CD4-positive, alpha-beta T cell treated with Interleukin-6 for 4 hours (primary cell): ENCODE measurements at regions not wholly inside any gene's neighbourhood (a gene's known extent, or its start where the extent isn't known, plus 50 kb on each side); places are given as distances from the start of the nearest gene placed in this dataset.

Experiments used
- DNase-seq: peaks from one replicate; pipeline ENCODE4 v3.0.0-alpha.2; 2020; ENCODE audit warnings: mixed read lengths

DNA sequence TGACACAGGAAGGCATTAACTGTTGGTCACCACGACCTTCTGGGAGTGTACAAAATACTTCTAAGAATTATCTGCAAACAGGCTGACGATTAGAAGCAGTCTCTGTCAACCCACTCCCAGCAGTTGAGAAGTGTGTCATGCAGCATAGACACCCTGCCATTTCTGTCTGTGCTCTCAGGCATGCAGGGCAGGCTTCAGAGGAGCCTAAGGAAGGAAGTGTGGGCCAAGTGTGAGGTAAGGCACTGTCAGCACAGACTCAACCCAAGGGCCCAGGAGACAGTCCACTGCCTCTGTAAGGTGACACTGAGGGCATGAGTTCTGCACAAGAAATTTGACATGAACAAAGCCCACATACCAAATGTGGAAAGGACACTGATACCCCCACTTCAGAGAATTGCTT, 109.0 kb upstream of the VIPR2 start:
- no peak for DNase-seq

GRCh38 chr7:159250471-159250870, 105.8 kb upstream of the VIPR2 start:
- DNase-seq, result no peak

GRCh38 chr7:159249671-159250070, 105.0 kb upstream of the VIPR2 start:
- no peak for DNase-seq

- no peak for DNase-seq
These were observed 103.2 kb upstream of the VIPR2 start for GRCh38 chr7:159247910-159248309.

- no peak for DNase-seq
These were observed 102.2 kb upstream of the VIPR2 start for GRCh38 chr7:159246702-159247480.

DNA sequence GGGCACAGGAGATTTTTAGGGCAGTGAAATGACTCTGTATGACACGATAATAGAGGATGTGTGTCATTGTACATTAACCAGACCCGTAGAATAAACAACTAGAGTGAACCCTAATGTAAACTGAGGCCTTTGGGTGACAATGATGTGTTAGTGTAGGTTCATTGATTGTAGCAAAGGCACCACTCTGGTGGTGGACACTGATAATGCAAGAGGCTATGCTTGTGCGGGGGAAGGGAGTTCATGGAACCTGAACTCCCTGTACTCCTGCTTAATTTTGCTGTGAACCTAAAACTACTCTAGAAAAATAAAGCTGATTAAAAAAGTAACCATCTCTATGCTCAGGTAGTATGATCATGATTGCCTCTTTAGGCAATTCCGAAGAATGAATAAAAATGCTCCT, 96.3 kb upstream of the VIPR2 start:
- DNase-seq, result no peak

GRCh38 chr7:159239028-159239427, 94.4 kb upstream of the VIPR2 start:
- no peak for DNase-seq

DNA sequence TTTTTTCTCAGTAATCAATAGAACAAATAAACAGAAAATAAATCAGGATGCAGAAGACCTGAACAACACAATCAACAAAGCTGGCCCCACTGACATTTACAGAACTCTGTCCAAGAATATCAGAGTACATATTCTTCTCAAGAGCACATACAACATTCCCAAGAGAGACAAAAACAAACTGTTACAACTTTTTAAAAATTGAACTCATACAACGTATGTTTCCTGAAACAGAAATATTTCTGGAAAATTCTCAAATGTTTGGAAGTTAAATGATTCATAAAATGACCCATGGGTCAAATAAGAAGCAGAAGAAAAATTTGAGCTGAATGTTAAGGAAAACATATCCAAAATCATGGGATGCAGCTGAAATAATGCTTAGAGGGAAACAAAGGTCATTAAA, 93.9 kb upstream of the VIPR2 start:
- no peak for DNase-seq

DNA sequence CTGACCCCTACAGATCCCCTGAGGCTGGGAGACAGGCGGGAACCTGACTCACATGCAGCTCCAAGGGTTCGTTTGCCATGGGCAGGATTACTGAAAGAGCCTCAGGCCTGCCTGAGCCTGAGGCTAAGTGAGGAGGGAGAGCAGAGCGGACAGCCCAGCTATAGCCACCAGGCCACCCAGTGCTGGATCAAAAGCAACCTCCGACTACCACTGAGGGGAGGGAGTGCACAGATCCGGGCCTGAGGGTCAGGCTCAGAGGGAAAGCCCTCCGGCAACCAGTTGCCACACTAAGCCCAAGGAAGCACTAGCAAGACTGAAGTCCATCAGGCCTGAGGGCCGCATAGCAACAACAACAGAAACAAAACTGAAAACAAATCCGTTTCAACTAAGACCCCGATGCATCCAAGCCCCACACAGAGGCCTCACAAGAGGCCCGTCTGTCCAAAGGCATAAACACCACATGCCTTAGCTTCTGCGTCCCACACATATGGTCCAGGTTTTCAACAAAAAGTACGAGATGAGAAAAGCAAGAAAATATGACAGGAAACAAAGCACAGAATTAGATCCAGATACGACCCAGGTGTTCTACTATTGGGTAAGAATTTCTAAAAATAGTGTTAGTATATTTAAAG, 92.5 kb upstream of the VIPR2 start:
- no peak for DNase-seq

GRCh38 chr7:159231017-159231416, 86.3 kb upstream of the VIPR2 start:
- no peak for DNase-seq

DNA sequence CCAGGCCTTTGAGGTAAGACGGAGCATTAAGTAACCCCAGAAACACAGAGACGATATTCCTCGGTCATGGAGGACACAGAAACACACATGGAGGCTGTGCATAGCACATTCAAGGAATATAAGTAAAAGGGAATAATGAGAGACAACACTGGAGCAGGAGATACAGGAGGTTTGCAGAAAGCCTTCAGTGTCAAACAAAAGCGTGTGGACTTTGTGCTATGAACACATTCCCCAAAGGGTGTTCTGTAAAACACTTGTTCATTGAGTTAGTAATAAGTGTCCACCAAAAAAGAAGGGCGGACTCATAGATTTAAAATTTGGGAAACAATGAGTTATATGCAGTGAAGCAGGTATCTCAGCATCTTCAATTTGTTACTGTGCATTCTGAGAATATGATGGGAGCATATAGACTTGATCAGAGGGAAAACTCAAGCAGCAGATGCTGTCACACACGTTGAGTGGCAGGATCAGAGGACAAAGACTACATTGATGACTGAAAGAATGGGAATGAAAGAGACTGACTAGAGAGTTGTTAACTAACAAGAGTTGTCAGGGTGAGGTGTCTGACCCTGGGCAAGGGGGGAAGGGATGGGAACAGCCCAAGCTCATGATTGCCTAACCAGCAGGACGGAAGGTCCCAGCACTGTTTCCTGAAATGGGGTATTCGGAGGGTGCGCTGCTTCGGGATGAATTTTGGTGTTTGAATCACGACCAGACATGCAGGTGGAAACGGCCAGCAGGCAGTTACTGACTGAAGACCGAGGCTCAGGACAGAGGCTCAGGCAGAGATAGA, 85.2 kb upstream of the VIPR2 start:
- no peak for DNase-seq

DNA sequence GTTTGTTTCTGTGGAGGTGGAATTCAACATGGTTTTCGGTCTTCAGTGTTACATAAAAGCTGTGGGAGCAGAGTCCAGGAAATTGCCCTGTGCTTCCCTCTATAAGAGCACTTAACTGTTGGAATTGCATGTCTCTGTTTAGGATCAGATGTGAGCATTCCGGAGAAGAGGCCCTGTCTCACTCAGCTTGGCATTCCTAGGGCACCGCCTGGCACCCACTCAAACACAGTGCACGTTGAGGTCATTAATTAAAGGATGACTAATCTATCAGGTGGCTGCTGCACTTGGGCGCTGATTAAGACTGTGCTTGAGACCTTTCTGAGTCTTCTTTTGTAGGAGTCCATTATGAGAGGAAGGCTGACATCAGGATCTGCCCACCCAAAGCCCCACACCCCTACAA, 82.8 kb upstream of the VIPR2 start:
- DNase-seq, result no peak

GRCh38 chr7:159226011-159226702, 81.5 kb upstream of the VIPR2 start:
- DNase-seq, result no peak

DNA sequence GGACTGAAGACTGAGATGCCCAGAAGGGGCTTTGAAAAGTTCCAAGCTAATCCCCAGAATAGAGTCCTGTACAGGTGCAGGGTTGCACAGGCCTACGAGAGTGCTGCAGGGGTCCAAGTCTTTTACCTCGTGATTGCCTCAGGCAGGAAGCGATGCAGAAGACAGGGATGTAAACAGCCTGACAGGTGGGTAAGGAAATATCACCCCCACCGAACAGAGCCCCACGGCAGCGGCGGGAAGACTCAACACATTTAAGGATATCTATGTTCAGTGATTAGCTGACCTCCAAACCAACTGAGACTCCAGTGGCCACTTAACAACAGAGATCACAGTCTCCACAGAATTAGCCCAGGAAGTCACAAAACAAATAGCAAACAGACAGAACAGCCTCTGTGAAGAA, 73.9 kb upstream of the VIPR2 start:
- DNase-seq, result no peak

DNA sequence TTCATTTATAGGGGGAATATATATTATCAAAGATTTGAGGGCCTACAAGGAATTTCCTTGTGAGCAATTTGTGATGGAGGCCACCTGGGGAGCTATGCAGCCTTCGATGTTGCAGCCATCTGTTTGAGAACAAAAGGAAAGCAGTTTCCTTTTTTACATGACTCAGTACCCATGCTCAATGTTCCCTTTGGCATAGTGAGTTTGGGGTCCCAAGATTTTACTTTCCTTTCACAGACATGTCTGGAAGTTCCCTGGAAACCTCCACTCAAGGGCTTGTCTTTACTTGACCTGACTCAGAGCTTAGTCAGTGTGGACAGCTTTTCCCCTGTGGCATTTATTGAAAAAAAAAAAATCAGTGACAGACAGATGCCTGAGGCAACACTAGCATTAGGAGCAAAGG, 73.5 kb upstream of the VIPR2 start:
- no peak for DNase-seq

GRCh38 chr7:159215076-159215475, 70.4 kb upstream of the VIPR2 start:
- no peak for DNase-seq

DNA sequence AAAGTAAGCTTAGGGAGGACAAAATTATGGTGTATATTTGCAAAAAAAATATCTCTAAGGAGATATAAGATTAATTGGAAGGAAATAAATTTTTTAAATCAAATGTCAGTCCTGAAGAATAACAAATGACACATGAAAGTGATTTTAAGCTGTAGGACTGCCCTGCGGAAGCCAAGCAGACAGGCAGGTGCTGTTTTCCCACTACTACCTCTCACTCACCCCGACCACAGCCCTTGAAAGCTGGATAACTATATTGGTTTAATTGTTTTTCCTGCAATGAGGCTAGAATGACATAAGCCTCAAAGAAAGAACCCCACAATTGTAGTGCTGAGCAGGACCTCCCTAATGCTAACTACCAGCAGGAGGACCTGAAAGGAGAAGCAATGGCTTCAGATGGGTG, 68.6 kb upstream of the VIPR2 start:
- no peak for DNase-seq

DNA sequence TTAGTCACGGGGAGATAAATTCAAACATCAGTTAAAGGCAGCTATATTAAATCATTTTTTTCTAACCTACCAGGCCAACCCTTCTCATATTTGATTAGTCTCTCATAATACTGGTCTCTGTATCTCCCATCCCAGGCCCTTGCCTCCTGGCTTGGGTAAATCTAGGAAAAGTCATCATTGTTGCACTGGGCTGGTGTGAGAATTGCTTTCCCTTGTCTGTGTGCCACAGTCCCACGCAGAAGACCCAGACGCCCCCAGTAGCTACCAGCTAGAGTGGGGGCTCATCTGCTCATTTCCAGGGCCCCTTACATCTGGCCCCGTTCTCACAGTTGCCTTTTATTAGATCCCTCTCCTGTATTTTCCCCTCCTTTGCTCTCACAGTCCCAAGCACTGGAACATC, 67.6 kb upstream of the VIPR2 start:
- DNase-seq, result no peak

DNA sequence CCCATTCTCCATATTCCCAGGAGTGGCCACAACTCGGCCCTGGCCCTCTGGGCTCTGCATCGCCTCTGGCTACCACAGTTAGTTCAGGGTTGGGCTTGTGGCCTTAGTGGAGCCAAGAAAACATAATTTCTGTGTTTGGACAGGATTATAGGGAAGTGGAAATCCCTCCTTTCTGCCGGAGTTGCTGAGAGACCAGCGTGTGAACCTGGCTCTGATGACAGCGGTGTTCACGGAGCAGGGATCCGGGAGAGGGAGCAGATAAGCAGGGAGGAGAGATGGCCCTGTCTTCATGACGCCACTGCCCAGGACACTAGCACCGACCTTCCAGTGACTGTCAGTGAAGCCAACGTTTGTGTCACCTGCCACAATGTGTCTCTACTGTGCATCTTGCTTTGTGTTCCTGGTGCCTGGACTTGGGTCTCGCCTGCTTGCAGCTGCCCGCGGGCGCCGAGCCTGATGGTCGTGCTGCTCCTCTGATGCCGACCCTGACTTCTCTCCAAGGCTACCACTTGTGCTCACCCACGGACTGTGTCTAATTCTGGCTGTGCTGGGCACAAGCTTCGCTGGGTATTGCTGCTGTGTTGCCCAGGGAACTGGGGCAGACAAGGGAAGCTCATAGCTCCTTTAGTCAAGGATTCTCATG, 67.0 kb upstream of the VIPR2 start:
- DNase-seq, result no peak

DNA sequence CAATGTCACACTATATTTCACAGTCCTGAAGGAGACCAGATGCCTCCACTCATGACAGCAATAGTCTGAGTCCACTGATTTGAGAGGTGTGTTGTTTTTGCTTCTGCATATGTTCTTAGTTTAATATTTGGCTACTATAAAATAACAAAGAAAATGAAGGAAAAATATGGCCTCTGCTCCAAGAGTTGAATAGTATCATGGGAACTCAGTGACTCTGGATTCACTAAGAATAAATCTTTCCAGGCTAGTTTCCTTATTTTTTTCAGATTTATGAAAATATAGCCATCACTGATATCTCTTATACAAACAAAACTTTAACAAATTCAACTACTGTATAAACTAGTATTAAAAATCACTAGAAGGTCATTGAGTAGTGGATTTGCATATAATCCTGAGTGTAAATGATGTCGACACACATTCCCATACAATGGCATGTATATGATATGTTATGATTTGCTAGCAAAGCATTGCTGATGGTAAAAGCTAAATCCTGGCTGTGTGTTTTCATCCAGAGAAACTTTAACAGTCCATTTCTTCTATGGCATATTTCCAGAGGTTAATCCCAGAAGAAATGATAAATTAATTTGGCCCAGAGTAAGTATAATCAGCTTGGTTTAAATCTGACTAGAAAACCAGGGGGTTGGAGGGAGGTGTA, 66.0 kb upstream of the VIPR2 start:
- no peak for DNase-seq

GRCh38 chr7:159209429-159209828, 64.8 kb upstream of the VIPR2 start:
- no peak for DNase-seq

GRCh38 chr7:159207951-159208350, 63.3 kb upstream of the VIPR2 start:
- no peak for DNase-seq
